Adipocyte (in vitro differentiated cells): ENCODE measurements at regions not wholly inside any gene's neighbourhood (a gene's known extent, or its start where the extent isn't known, plus 50 kb on each side); places are given as distances from the start of the nearest gene placed in this dataset.

ENCODE experiments used
- DNase-seq: peaks from one replicate; pipeline ENCODE4 v3.0.0-alpha.2; 2015; ENCODE audit warnings: low read depth
- H3K27me3 ChIP-seq: replicated peaks from 2 replicates; pipeline ENCODE4 v1.7.0; 2013; ENCODE audit warnings: mild to moderate bottlenecking, low read length, moderate library complexity; ENCODE audit not compliant: control insufficient read depth, insufficient read depth
- H3K36me3 ChIP-seq: 2 replicates; pipeline ENCODE4 v1.7.0; 2013; ENCODE audit warnings: low read length, mild to moderate bottlenecking, moderate library complexity; ENCODE audit not compliant: control insufficient read depth, insufficient read depth, severe bottlenecking
- H3K4me1 ChIP-seq: 2 replicates; pipeline ENCODE4 v1.7.0; 2013; ENCODE audit warnings: mild to moderate bottlenecking, low read length, moderate library complexity; ENCODE audit not compliant: control insufficient read depth, insufficient read depth
- H3K4me3 ChIP-seq: 2 replicates; pipeline ENCODE4 v1.7.0; 2013; ENCODE audit warnings: mild to moderate bottlenecking, low read length, moderate library complexity
- H3K9ac ChIP-seq: 2 replicates; pipeline ENCODE4 v1.7.0; 2013; ENCODE audit warnings: mild to moderate bottlenecking, low read length, moderate library complexity
- H3K9me3 ChIP-seq: 2 replicates; pipeline ENCODE4 v1.7.0; 2013; ENCODE audit warnings: mild to moderate bottlenecking, low read length, moderate library complexity; ENCODE audit not compliant: control insufficient read depth

DNA sequence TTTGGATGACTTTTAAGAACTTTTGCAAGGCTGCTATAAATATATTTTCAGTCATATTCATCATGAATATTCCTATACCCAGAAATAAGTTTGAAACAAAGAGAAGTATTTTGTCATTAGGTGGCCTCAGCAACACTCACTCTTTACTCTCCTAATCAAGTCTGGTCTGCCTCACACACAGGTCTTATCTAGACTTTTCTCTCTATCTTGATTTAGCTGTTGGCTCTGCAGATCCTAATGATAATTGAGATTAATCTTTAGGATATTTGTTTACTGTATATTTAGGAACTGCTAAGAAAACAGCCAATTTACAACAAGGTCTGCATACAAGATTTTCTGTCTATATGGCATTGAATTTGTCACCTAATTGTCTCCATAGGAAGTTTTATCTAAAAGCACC, 297.6 kb downstream of the PTEN start:
- Histone ChIP-seq H3K27me3 (no peaks in the 10 kb centered on the region), H3K4me1 (peaks cover 32% of the 10 kb centered on the region), H3K4me3 (no peak overlapping the region), H3K36me3 (no peaks in the 10 kb centered on the region), H3K9me3 (no peaks in the 10 kb centered on the region), H3K9ac (no peak overlapping the region)
- no peak for DNase-seq

DNA sequence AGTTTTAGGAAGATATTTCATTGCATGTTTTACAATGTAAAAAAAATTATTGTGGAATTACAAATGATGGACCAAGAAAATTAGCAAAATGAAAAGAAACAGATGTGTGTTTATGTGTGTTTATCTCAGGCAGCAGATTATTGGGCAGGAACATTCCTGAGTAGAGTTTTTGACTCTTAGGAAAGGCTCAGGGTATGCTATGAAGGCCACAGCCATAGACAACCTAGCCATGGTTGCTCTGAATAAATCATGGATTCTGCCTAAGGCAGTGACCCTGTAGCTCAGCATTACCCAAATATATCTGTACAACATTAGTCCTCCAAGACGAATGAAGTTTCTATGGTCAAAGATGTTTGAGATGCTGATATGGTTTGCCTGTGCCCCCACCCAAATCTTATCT, 298.3 kb downstream of the PTEN start:
- Histone ChIP-seq H3K9me3 (no peaks in the 10 kb centered on the region), H3K36me3 (no peaks in the 10 kb centered on the region), H3K9ac (no peak overlapping the region), H3K4me1 (peaks cover 25% of the 10 kb centered on the region), H3K4me3 (no peak overlapping the region), H3K27me3 (no peaks in the 10 kb centered on the region)
- DNase-seq = no peak

DNA sequence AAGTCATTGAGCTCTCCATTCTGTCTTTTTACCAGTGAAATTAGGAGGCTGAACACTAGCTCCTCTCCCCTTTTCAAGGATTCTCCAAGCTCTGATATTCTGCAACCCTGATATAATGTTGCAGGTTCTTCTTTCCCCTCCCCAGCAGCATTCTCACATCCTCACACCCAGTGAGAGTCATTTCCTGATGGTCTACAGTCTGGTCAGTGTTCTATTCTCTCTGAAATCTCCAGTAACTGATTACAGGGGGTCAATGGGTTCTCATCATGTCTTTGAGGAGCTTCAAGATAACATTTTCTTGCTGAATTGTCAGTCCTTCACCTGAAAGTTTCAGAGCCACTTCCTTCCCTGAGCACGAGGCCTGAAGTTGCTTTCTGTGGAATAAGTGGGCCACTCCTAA, 299.4 kb downstream of the PTEN start:
- Histone ChIP-seq H3K4me3 (no peak overlapping the region), H3K36me3 (no peaks in the 10 kb centered on the region), H3K27me3 (no peaks in the 10 kb centered on the region), H3K9ac (no peak overlapping the region), H3K4me1 (peaks cover 14% of the 10 kb centered on the region), H3K9me3 (no peaks in the 10 kb centered on the region)
- DNase-seq = no peak

DNA sequence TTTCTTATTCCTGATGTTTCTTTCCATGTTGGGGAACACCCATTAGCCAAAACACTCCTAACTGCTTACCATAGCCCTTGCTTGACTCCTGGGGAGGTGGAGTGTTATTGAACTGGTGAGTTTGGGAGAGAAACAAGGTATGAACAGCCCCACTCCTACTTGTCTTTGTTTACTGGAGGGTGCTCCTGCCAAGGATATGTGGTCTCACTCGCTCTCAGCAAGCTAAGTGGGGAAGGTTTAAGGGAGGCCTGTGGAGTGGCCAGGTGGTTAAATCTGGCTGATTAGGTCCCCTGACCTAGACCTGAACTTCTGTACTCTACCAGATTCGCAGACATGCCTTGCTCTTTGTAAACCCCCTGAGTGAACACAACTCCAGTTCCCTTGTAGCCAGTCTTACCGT, 300.1 kb downstream of the PTEN start:
- DNase-seq = no peak
- peaks cover under 1% of the 10 kb centered on the region for H3K9me3 ChIP-seq
- H3K9ac ChIP-seq = no peak overlapping the region
- peaks cover 7% of the 10 kb centered on the region for H3K4me1 ChIP-seq
- no peaks in the 10 kb centered on the region for H3K36me3 ChIP-seq
- H3K27me3 ChIP-seq = no peaks in the 10 kb centered on the region
- no peak overlapping the region for H3K4me3 ChIP-seq

DNA sequence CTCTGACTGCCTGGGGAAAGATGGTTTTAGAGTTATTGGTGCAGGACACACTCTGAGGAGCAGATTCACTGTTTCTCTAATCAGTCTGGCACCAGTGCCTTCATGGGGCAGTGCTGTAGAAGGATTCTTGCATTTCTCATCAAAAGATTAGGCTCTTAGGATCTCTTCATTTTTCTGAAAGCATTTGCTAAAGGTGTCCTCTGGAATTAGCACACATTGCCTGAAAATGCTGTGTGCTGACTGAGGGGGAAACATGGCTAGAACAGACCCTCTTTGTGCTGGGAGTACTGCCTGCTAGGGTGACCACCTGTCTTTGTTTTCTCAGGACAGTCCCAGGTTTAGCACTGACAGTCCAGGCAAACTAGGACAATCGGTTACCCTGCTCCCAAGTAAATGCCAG, 301.0 kb downstream of the PTEN start:
- Histone ChIP-seq H3K36me3 (no peaks in the 10 kb centered on the region), H3K4me1 (no peaks in the 10 kb centered on the region), H3K9me3 (peaks cover 2% of the 10 kb centered on the region), H3K4me3 (no peak overlapping the region), H3K9ac (no peak overlapping the region), H3K27me3 (no peaks in the 10 kb centered on the region)
- no peak for DNase-seq

DNA sequence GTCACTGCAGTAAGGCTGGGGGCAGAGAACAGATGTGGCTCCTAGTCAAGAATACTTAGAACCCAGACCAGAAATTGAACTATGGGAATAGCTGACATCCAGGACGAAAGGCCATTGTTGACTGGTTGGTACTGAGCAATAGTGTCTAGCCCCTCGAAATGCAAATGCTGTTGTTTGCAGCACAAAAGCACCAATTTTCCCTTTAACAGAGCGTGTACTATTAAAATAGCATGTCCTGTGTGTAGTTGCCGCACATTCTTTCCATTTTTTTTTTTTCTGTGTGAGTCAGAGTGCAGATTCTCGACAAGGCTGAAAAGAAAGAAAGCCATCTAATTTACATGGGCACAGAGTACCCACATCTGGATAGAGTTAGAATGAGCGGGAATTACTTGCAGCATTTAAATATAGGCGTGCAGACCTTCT, 302.4 kb downstream of the PTEN start:
- Histone ChIP-seq H3K4me1 (no peaks in the 10 kb centered on the region), H3K9ac (no peak overlapping the region), H3K27me3 (no peaks in the 10 kb centered on the region), H3K4me3 (no peak overlapping the region), H3K9me3 (peaks cover 2% of the 10 kb centered on the region), H3K36me3 (no peaks in the 10 kb centered on the region)
- DNase-seq = peak; percentile 93

DNA sequence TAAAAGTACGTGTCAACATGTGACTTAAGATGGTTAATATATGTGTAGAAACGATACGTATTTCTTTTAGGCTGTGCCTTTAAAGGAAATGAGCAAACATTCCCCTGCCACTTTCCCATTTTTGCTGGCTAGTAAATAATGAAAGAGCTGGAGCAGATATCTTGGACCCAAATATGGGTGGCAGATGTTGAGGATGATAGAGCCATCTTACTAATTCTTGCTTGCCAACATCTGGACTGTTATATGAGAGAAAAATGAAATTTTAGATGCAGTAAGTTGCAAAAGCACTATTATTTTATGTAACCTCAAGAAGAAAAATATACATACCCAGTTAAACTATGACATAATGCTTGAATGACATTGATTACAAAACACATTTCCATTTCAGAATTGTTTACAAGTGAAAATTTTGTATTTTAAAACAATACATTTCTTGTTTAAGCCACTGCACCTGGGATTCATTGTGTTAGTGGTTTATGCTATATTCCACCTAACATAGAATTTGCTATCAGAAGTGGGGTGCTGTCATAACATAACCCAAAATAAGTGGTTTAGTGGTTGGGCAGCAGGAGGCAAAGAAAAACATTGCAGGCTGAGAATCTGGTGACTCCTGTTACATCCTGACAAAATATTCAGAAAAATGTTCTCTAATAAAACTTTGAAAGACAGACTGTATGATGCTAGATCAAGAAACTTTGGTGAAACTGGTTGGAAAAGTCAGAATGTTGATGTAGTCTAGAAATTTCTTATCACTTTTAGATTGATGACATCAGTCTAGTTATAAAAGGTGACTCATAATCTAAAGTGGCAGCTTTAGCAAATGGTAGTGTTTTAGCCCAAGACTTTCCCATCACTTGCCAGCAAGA, 305.0 kb downstream of the PTEN start:
- no peaks in the 10 kb centered on the region for H3K36me3 ChIP-seq
- no peak for DNase-seq
- H3K9me3 ChIP-seq = peaks cover 2% of the 10 kb centered on the region
- no peaks in the 10 kb centered on the region for H3K4me1 ChIP-seq
- H3K4me3 ChIP-seq = no peak overlapping the region
- H3K27me3 ChIP-seq = no peaks in the 10 kb centered on the region
- no peak overlapping the region for H3K9ac ChIP-seq

DNA sequence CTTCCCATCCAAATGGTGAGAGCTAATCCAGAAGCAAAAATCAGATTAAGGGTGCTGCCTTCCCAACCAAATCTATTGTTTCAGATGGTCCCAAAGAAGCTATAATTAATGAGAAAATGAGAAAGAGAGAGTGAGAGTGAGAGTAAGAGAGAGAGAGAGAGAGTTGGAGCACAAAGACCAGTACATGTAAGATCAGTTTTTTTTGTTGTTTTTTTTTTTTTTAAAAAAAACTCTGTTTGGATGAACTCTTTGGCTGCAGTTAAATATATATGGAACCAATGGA, 305.6 kb downstream of the PTEN start:
- H3K36me3 ChIP-seq = no peaks in the 10 kb centered on the region
- peaks cover 2% of the 10 kb centered on the region for H3K9me3 ChIP-seq
- no peaks in the 10 kb centered on the region for H3K4me1 ChIP-seq
- no peaks in the 10 kb centered on the region for H3K27me3 ChIP-seq
- no peak overlapping the region for H3K4me3 ChIP-seq
- no peak overlapping the region for H3K9ac ChIP-seq
- no peak for DNase-seq

DNA sequence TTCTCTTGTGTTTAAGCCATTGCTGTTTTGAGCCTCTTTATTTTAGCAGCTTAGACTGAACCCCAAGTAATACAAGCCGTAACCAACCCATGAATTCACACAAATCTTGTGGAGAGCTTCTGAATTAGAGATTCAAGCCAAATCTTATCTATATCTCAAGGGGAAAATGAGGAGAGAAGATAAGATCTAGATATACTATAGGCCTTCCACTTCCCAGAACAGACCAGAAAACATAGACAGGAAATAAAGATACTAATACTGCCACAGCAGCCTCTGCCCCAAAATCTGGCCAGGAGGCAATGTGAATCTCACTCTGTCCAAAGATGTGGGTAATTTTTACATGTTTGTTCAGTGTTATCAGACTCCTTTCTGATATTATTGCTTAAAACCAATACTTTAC, 307.2 kb downstream of the PTEN start:
- no peaks in the 10 kb centered on the region for H3K27me3 ChIP-seq
- no peak overlapping the region for H3K9ac ChIP-seq
- H3K9me3 ChIP-seq = peaks cover 11% of the 10 kb centered on the region
- H3K36me3 ChIP-seq = no peaks in the 10 kb centered on the region
- no peak for DNase-seq
- H3K4me3 ChIP-seq = no peak overlapping the region
- no peaks in the 10 kb centered on the region for H3K4me1 ChIP-seq

DNA sequence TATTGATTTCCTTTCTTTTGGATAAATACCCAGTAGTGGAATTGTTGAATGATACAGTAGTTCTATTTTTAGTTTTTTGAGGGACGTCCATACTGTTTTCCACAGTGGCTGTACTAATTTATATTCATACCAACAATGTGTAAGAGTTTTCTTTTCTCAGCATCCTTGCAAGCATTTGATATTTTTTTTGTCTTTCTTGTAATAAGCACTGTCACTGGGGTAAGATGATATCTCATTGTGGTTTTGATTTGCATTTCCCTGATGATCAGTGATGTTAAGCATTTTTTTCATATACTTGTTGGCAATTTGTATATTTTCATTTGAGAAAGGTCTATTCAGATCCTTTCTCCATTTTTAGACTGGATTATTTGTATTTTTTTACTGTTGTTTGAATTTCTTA, 308.7 kb downstream of the PTEN start:
- no peaks in the 10 kb centered on the region for H3K4me1 ChIP-seq
- H3K36me3 ChIP-seq = no peaks in the 10 kb centered on the region
- H3K9me3 ChIP-seq = peaks cover 15% of the 10 kb centered on the region
- no peak for DNase-seq
- H3K27me3 ChIP-seq = no peaks in the 10 kb centered on the region
- no peak overlapping the region for H3K9ac ChIP-seq
- no peak overlapping the region for H3K4me3 ChIP-seq

DNA sequence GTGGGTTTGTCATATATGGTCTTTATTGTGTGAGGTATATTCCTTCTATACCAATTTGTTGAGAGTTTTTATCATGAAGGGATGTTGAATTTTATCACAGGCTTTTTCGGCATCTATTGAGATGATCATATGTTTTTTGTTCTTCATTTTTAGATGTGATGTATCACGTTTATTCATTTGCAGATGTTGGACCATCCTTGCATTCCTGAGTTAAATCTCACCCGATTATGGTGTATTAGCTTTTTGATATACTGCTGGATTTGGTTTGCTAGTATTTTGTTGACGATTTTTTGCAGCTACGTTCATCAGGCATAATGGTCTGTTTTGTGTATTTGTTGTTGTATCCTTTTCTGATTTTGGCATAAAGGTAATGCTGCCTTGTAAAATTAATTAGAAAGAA, 311.0 kb downstream of the PTEN start:
- Histone ChIP-seq H3K36me3 (no peaks in the 10 kb centered on the region), H3K4me3 (no peak overlapping the region), H3K27me3 (no peaks in the 10 kb centered on the region), H3K9ac (no peak overlapping the region), H3K4me1 (no peaks in the 10 kb centered on the region), H3K9me3 (peaks cover 13% of the 10 kb centered on the region)
- no peak for DNase-seq

DNA sequence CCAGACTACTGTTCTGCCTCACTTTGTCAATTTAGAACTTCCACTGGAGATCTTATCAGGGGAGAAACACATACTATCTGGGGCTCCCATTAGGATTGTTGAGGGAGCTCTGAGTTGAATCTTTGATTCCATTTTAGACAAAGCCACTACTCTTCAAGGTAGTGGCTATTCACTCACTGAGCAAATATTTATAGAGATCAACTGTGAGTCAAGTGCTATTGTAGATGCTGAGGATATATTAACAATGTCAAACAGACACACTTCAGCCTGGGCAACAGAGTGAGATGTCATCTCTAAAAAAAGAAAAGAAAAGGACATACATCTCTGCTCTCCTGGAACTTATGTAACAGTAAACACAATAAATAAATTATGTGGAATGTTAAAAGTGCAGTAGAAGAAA, 315.3 kb downstream of the PTEN start:
- no peak for DNase-seq
- peaks cover 13% of the 10 kb centered on the region for H3K9me3 ChIP-seq
- no peaks in the 10 kb centered on the region for H3K4me1 ChIP-seq
- no peaks in the 10 kb centered on the region for H3K36me3 ChIP-seq
- no peak overlapping the region for H3K9ac ChIP-seq
- H3K4me3 ChIP-seq = no peak overlapping the region
- H3K27me3 ChIP-seq = no peaks in the 10 kb centered on the region
